ENCODE measurements at regions not wholly inside any gene's neighbourhood (a gene's known extent, or its start where the extent isn't known, plus 50 kb on each side); places are given as distances from the start of the nearest gene placed in this dataset.
"Not testable (repeated sequence)": the region's sequence is repeated elsewhere in the genome, so short reads cannot be mapped to it uniquely, and the experiment has no call there.

GRCh38 chrY:26354191-26354590 lies 732.3 kb downstream of the CDY1 start:
- no peak overlapping the region for H3K4me2 ChIP-seq (ENCODE audit: low read length)
- H3K4me3 ChIP-seq (ENCODE audit: low read length) = no peak overlapping the region
- no peaks in the 10 kb centered on the region for H3K9me3 ChIP-seq (ENCODE audit: insufficient read depth, low read length)
- no peaks in the 10 kb centered on the region for H3K36me3 ChIP-seq (replicated peaks; ENCODE audit: low read depth, low read length)
- no peaks in the 10 kb centered on the region for H4K20me1 ChIP-seq (ENCODE audit: insufficient read depth, low read length)
- H3K4me1 ChIP-seq (ENCODE audit: low read length) = no peaks in the 10 kb centered on the region
- no peaks in the 10 kb centered on the region for H3K27me3 ChIP-seq (ENCODE audit: low read depth, low read length)
- no peak for TF ChIP-seq CTCF (IDR thresholded peaks at IDR 0.05; ENCODE audit: low read depth, low read length)
- TF ChIP-seq EZH2phosphoT487 (IDR thresholded peaks at IDR 0.05; ENCODE audit: low read depth) = no peak
- H3K79me2 ChIP-seq (ENCODE audit: low read length) = no peaks in the 10 kb centered on the region
- no peak overlapping the region for H2AFZ ChIP-seq (ENCODE audit: low read depth, low read length)
- H3K27ac ChIP-seq (ENCODE audit: low read length) = no peak overlapping the region
- H3K9ac ChIP-seq (ENCODE audit: low read length) = no peak overlapping the region

- H2AFZ ChIP-seq (ENCODE audit: low read depth, low read length); H3K9me3 ChIP-seq (ENCODE audit: insufficient read depth, low read length): not testable (repeated sequence)
Observed at GRCh38 chrY:26359869-26360268, 738.0 kb downstream of the CDY1 start.

GRCh38 chrY:26360472-26360871 lies 738.6 kb downstream of the CDY1 start:
- not testable (repeated sequence) for H3K4me1 ChIP-seq (ENCODE audit: low read length); H3K4me2 ChIP-seq (ENCODE audit: low read length); H3K27ac ChIP-seq (ENCODE audit: low read length); H3K36me3 ChIP-seq (replicated peaks; ENCODE audit: low read depth, low read length); H3K9me3 ChIP-seq (ENCODE audit: insufficient read depth, low read length); H3K9ac ChIP-seq (ENCODE audit: low read length); H3K4me3 ChIP-seq (ENCODE audit: low read length); H2AFZ ChIP-seq (ENCODE audit: low read depth, low read length); H3K79me2 ChIP-seq (ENCODE audit: low read length); H4K20me1 ChIP-seq (ENCODE audit: insufficient read depth, low read length); H3K27me3 ChIP-seq (ENCODE audit: low read depth, low read length)

More at GRCh38 chrY:26359869-26360268, 738.0 kb downstream of the CDY1 start:
- not testable (repeated sequence) for H3K9ac ChIP-seq (ENCODE audit: low read length); H3K4me1 ChIP-seq (ENCODE audit: low read length); H3K4me3 ChIP-seq (ENCODE audit: low read length); H3K36me3 ChIP-seq (replicated peaks; ENCODE audit: low read depth, low read length); H3K79me2 ChIP-seq (ENCODE audit: low read length); H3K27ac ChIP-seq (ENCODE audit: low read length); H4K20me1 ChIP-seq (ENCODE audit: insufficient read depth, low read length); H3K4me2 ChIP-seq (ENCODE audit: low read length); H3K27me3 ChIP-seq (ENCODE audit: low read depth, low read length)

- not testable (repeated sequence) for H3K27me3 ChIP-seq (ENCODE audit: low read depth, low read length); H2AFZ ChIP-seq (ENCODE audit: low read depth, low read length); H3K27ac ChIP-seq (ENCODE audit: low read length); H3K4me2 ChIP-seq (ENCODE audit: low read length); H3K79me2 ChIP-seq (ENCODE audit: low read length); H3K9ac ChIP-seq (ENCODE audit: low read length); H3K36me3 ChIP-seq (replicated peaks; ENCODE audit: low read depth, low read length); H4K20me1 ChIP-seq (ENCODE audit: insufficient read depth, low read length); H3K4me1 ChIP-seq (ENCODE audit: low read length); H3K4me3 ChIP-seq (ENCODE audit: low read length); H3K9me3 ChIP-seq (ENCODE audit: insufficient read depth, low read length)
Observed at GRCh38 chrY:26363442-26363841, 741.5 kb downstream of the CDY1 start.

- not testable (repeated sequence) for H3K9me3 ChIP-seq (ENCODE audit: insufficient read depth, low read length); H3K4me1 ChIP-seq (ENCODE audit: low read length); H3K4me3 ChIP-seq (ENCODE audit: low read length); H3K9ac ChIP-seq (ENCODE audit: low read length); H3K4me2 ChIP-seq (ENCODE audit: low read length); H4K20me1 ChIP-seq (ENCODE audit: insufficient read depth, low read length); H3K79me2 ChIP-seq (ENCODE audit: low read length); H3K27me3 ChIP-seq (ENCODE audit: low read depth, low read length); H3K27ac ChIP-seq (ENCODE audit: low read length); H3K36me3 ChIP-seq (replicated peaks; ENCODE audit: low read depth, low read length); H2AFZ ChIP-seq (ENCODE audit: low read depth, low read length)
Observed at GRCh38 chrY:26366091-26366490, 744.2 kb downstream of the CDY1 start.

- H3K4me2 ChIP-seq (ENCODE audit: low read length); H2AFZ ChIP-seq (ENCODE audit: low read depth, low read length); H3K9me3 ChIP-seq (ENCODE audit: insufficient read depth, low read length): not testable (repeated sequence)
Observed at GRCh38 chrY:26372480-26372879, 750.6 kb downstream of the CDY1 start.

More at GRCh38 chrY:26372480-26372879, 750.6 kb downstream of the CDY1 start:
- H3K27me3 ChIP-seq (ENCODE audit: low read depth, low read length); H3K9ac ChIP-seq (ENCODE audit: low read length); H4K20me1 ChIP-seq (ENCODE audit: insufficient read depth, low read length); H3K79me2 ChIP-seq (ENCODE audit: low read length); H3K4me3 ChIP-seq (ENCODE audit: low read length); H3K36me3 ChIP-seq (replicated peaks; ENCODE audit: low read depth, low read length); H3K27ac ChIP-seq (ENCODE audit: low read length); H3K4me1 ChIP-seq (ENCODE audit: low read length): not testable (repeated sequence)

Measured in OCI-LY3 (cell line).